Bone marrow (tissue), 2 donors: ENCODE measurements at regions not wholly inside any gene's neighbourhood (a gene's known extent, or its start where the extent isn't known, plus 50 kb on each side); places are given as distances from the start of the nearest gene placed in this dataset.

ENCODE experiments used
- DNase-seq, 2 donors: peaks; one replicate each; lab custom pipeline; 2025; lab: John Stamatoyannopoulos, UW

DNA sequence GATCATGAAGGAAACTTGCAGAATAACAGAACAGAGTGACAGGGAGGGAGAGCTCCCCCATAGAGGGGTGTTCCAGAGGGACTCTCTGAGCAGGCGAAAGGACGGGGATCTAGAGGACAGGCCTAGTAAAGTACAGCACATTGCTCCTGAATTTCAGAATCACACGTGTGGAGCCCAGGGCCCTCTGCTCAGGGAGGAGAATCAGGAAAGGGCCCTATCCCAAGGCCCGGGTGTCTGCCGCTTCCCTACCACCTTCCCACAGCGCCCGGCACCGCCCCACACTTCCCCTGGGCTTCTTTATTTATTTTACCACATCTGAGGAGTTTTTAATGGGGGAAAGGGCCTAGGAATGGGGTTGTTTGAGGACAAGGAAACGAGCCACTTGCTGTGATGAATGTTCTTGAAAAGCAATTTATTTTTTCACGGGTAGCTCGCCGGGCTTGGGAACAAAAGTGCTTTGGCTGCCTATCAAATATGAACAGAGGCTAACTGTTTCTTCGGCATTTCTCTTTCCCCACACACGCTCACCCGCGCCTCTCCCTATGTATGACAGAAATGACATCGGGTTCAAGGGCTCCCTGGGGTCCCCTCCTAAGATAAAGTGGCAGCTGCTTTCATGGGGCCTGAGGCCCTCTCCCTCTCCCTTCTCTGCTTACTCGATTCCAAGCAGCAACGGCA lies 79.3 kb upstream of the GLI2 start:
- no peak for DNase-seq

- DNase-seq, result no peak
Observed at GRCh38 chr2:120658042-120658769, 77.5 kb upstream of the GLI2 start.

GRCh38 chr2:120658770-120659158 lies 76.9 kb upstream of the GLI2 start:
- DNase-seq, result no peak

DNA sequence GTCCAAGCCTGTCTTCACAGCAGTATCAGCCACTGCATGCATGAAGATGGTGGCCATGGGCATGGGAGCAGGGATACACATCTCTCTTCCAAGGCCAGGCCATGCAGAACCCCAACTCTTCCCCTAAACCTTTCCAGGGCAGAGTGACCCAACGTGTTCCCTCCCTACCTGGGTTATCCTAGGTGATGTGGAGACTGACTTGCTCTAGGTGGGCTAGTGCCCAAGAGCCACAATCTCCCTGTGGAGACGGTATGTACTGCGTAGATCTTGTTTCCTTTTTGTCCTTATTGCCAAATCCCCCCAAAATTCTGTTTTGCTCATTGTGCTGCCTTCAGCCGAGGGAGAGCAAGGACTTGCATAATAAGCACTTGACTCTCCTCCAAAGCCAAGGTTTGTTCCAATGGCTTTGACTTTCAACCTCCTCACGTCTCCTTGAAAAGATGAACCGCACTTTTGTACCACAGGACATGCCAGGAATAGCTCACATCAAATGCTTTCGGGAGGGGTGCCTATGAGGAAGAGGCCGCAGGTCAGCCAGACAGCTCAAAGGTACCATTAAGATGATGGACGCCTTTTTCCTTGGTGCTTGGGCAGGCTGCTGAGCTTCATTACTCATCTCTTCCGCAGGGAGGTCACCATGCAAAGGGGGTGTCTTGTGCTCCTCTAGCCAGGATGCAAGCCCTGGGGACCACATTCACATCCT lies 76.2 kb upstream of the GLI2 start:
- no peak for DNase-seq

- DNase-seq, result no peak
Observed at GRCh38 chr2:120660056-120660694, 75.5 kb upstream of the GLI2 start.

DNA sequence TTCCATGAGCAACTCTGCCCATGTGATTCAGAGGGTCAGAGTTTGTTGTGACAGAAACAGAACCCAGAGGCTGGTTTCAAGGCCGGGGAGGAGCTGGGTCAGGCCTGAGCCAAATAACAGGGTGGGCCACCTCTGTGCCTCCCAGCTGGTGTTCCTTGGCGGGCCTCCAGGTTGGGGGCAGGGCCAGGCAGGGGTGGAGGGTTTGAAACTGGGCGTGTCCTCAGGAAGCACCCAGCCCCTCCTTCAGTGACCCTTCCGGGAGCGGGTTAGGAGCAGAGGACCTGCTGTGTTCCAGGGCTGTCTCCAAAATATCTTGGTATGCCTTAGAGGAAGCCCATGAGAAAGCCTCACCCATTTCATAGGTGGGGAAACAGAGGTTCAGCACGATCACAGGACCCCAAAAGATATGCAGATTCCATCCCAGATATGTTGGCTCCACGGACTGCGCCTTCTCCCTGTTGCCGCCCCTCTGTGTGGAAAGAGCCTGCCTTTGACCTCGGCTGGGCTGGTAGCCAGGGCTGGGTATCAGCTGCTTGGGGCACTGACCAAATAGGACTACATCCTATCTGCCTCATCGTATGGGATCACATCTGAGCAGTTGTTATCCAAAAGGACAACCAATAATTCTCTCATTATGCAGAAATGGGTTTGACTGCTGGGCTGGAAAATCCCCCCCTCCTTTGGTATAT lies 74.8 kb upstream of the GLI2 start:
- no peak for DNase-seq

- DNase-seq, result no peak
Observed at GRCh38 chr2:120661551-120661950, 74.1 kb upstream of the GLI2 start.

DNA sequence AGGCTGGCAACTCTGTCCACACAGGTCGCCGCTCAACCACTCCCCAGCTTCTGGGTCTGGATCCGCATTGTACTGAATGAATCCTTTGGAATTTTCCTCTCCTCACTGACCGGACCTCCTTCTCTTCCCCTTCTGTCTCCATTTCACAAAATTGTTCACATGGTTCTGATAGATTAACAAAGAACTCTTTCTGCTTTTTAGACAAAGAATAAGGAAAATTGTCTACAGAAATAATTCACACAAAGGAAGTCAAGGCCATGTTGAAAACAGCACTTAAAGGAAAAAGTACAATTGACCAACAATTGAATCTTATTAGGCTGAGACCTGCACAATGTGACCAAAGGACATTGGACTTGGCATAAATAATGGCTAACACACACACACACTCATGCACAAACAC lies 73.6 kb upstream of the GLI2 start:
- no peak for DNase-seq

GRCh38 chr2:120662746-120663145 lies 72.9 kb upstream of the GLI2 start:
- DNase-seq, result no peak

- DNase-seq, result no peak
Observed at GRCh38 chr2:120666433-120666832, 69.2 kb upstream of the GLI2 start.

DNA sequence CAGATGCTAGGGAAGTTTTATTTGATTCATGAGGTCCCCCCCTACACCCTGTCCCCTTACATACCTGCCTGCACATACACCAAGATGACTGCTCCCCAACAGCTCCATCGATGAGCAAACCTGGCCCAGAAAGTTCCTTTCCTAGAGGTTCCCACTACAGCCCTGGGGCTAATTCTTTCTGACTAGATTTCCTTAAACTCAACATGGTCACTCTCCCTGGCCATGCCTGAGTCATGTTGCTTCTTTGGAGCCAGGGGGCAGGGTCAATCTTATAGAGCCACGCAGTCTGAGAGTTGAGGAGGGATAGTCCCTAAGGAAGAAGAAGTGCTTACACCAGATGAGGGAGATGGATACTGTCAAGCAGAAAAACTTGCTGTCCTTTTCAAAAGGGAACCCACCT lies 67.7 kb upstream of the GLI2 start:
- no peak for DNase-seq

DNA sequence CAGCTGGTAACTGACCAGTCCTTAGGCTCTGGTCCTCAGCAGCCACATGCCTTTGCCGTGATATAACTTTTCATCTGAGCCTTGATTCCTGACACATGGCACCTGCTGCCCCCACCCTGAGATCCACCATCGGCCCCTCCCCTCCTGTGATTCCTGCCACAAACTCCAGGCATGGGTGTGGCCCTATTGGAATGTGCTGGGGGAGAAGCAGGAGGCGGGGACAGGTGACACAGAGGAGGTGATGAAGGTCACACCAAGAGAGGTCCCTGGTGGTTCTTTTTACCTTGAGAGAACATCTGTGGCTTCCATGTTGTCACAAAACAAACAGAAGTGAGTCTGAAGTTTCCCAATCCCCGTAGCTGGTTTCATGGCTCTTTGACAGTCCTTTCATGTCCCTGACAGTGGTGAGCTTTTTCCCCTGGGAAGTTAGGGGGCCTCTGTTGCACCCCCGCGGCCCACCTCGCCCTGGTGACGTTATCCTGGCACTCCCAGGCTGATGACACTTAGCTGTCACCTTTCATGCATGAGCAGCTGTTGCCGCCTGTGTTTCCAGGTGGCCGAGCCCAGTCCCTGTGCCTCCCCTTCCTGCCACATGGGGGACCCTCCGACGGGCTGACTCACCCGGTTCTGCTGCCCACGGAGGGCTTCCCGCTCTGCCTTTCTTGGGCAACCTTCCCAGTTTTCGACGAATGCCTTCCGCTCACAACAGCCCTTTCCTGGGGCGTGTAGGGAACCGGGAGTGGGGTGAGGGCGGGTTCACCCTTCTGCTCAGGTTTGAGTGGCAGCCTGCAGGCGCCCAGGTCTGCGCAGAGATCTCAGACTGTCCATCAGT lies 66.3 kb upstream of the GLI2 start:
- DNase-seq, result no peak

- DNase-seq, result no peak
Observed at GRCh38 chr2:120669971-120670370, 65.7 kb upstream of the GLI2 start.

- no peak for DNase-seq
Observed at GRCh38 chr2:120670371-120670770, 65.3 kb upstream of the GLI2 start.

DNA sequence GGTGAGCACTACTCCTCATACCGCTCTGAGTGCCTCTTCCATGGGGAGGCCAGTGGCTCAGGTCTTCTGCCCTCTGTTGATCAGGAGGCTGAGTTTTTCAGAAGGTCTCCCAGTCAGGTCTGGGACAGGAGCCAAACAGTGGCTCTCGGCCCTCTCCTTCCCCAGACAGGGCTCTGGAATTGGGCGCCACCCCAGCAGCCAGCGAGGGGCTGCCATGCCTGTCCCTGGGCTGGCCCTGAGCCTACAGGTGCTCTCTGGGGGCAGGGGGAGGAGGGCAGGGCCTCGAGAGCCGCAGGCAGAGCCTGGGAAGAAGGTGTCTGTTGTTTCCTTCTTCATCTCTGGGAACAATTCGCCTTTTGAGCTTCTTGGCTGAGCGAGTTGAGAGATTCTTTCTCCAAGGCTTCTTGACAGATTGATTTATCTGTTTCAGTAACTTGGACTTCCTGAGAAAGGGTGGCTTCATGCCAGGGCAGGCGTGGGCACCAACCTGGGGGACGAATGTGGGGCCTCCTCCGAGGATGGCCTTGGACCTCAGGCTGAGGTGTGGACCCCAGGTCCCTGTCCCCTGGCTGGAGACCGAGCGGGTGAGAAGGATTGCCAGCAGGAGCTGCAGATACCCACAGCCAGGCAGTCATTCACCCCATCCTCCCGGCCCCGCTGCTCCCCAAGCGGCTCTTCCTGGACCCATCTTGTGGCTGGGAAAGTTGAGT lies 64.7 kb upstream of the GLI2 start:
- DNase-seq, result no peak

DNA sequence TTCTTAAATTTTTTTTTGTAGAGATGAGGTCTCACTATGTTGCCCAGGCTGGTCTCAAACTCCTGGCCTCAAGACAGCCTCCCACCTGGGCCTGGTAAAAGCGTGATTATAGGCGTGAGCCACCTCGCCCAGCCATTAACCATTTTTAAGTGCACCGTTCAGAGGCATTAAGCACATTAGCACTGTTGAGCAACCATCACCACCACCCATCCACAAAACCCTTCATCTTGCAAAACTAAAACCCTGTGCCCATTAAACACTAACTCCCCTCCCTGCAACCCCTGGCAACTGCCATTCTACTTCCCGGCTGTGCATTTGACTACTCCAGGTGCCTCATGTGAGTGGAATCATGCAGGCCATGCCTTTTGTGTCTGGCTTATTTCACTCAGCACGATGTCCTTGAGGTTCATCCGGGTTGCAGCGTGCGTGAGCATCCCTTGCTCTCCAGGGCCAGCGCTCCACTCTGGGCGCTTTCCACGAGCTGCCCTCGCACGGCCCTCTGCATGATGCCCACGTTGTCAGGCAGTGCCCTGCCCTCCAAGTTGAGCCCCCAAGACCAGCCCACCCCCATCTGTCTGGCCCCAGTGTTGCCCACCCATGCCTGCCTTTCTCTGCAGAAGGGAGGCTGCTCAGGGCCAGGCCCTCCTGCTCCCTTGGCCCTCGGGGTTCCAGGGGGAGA lies 63.0 kb upstream of the GLI2 start:
- DNase-seq, result no peak

- no peak for DNase-seq
Observed at GRCh38 chr2:120673205-120673550, 62.5 kb upstream of the GLI2 start.

GRCh38 chr2:120673571-120674061 lies 62.1 kb upstream of the GLI2 start:
- no peak for DNase-seq

GRCh38 chr2:120674246-120675170 lies 61.2 kb upstream of the GLI2 start:
- DNase-seq, result no peak
